ENCODE measurements at regions not wholly inside any gene's neighbourhood (a gene's known extent, or its start where the extent isn't known, plus 50 kb on each side); places are given as distances from the start of the nearest gene placed in this dataset.
A peak's percentile ranks its signal among the peaks of the same experiment; 100 is the strongest.

DNA sequence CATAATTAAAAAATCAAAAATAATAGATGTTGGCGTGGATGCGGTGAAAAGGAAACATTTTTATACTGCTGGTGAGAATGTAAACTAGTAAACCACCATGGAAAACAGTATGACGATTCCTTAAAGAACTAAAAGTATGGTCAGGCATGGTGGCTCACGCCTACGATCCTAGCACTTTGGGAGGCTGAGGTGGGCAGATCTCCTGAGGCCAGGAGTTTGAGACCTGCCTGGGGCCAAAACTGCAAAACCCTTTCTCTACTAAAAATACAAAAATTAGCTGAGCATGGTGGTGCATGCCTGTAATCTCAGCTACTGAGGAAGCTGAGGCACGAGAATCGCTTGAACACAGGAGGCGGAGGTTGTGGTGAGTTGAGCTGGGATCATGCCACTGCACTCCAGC, 195.7 kb upstream of the BMP4 start:
- no peaks in the 10 kb centered on the region for H3K36me3 ChIP-seq (ENCODE audit: control insufficient read depth, insufficient read depth, low read length)
- Mint-ChIP-seq H3K4me1 (ENCODE audit: low read depth, unreplicated experiment) (no peaks in the 10 kb centered on the region), H3K36me3 (ENCODE audit: insufficient read depth, unreplicated experiment) (no peaks in the 10 kb centered on the region), H3K27ac (ENCODE audit: unreplicated experiment) (no peak overlapping the region), H3K9me3 (ENCODE audit: unreplicated experiment) (peaks cover 22% of the 10 kb centered on the region), H3K27me3 (ENCODE audit: insufficient read depth, unreplicated experiment) (no peaks in the 10 kb centered on the region), H3K4me3 (ENCODE audit: unreplicated experiment) (no peak overlapping the region)
- ChIA-PET CTCF (no interaction called here), POLR2A (no interaction called here)
- intact Hi-C loops (cut with micrococcal nuclease; ENCODE audit: unreplicated experiment) = no loop called here
- no peaks in the 10 kb centered on the region for H3K27me3 ChIP-seq (replicated peaks; ENCODE audit: control insufficient read depth, insufficient read depth, low read length)
- TF ChIP-seq CTCF (IDR thresholded peaks at IDR 0.05; ENCODE audit: insufficient read depth in 1 of 2, low read depth in 1 of 2, low read length in 1 of 2, severe bottlenecking in 1 of 2, unreplicated experiment in 1 of 2) = no peak
- H3K4me3 ChIP-seq (ENCODE audit: low read depth, low read length) = no peak overlapping the region
- DNase-seq = no peak
- no TSS peak for BruUV-seq (replicated peaks)
- H3K4me1 ChIP-seq = no peaks in the 10 kb centered on the region; the same call in 1 of the 2 replicates
- H3K9me3 ChIP-seq = peaks cover 8% of the 10 kb centered on the region; the same call in 1 of the 2 replicates

DNA sequence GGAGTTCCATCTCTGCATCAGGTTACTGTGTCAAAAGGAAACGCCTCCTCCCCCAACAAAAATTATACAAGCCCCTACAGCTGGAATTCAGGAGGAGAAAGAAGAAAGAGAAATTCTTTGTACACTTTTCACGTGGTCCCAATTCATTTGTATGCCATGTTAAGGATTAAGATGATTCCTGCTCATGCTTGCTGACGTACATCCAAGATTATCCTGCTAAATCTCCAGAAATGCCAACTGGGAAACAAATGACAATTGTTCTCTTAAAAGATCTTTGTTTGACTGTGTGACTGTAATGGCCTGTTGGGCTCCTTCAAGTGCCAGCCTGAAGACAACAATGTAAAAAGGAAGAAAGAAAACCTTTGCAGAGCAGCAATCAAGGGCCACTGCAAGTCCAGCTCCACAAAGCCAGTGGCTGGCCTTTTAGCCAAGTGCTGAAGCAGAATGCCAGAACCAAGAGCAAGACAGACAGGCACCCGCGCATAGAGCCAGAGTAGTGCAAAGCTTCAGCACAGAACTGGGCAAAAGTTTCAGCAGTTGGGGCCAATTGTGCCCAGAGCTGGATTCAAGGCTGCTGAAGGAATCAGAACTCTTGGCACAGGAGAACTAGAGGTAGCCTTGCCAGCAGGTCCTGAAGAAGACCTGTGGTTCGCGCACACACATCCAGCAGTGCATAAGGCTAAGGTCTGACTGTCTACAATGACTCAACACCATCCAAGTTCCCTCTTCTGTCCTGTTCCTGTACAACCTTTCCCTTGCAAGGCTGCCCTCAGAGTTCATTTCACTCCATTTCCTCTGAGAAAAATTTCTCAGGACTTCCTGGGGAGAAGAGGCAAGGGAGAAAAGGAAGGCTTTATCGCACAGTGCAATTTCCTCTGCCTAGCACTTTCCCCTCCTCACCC, 209.7 kb upstream of the BMP4 start:
- intact Hi-C loops (cut with micrococcal nuclease; ENCODE audit: unreplicated experiment) = no loop called here
- no peak overlapping the region for H3K27ac Mint-ChIP-seq (ENCODE audit: unreplicated experiment)
- no TSS peak for BruUV-seq (replicated peaks)
- TF ChIP-seq CTCF (IDR thresholded peaks at IDR 0.05; ENCODE audit: insufficient read depth in 1 of 2, low read depth in 1 of 2, low read length in 1 of 2, severe bottlenecking in 1 of 2, unreplicated experiment in 1 of 2) = no peak
- POLR2A ChIA-PET = no interaction called here
- no peaks in the 10 kb centered on the region for H3K36me3 Mint-ChIP-seq (ENCODE audit: insufficient read depth, unreplicated experiment)
- no peaks in the 10 kb centered on the region for H3K4me1 Mint-ChIP-seq (ENCODE audit: low read depth, unreplicated experiment)
- no peak overlapping the region for H3K4me3 ChIP-seq (ENCODE audit: low read depth, low read length)
- no peak overlapping the region for H3K4me3 Mint-ChIP-seq (ENCODE audit: unreplicated experiment)
- DNase-seq = no peak
- H3K27me3 Mint-ChIP-seq (ENCODE audit: insufficient read depth, unreplicated experiment) = no peaks in the 10 kb centered on the region
- peaks cover 5% of the 10 kb centered on the region; the same call in 1 of the 2 replicates for H3K4me1 ChIP-seq
- H3K9me3 ChIP-seq = peaks cover 4% of the 10 kb centered on the region
- CTCF ChIA-PET = no interaction called here
- no peaks in the 10 kb centered on the region for H3K27me3 ChIP-seq (replicated peaks; ENCODE audit: control insufficient read depth, insufficient read depth, low read length)
- no peaks in the 10 kb centered on the region for H3K9me3 Mint-ChIP-seq (ENCODE audit: unreplicated experiment)
- H3K36me3 ChIP-seq (ENCODE audit: control insufficient read depth, insufficient read depth, low read length) = no peaks in the 10 kb centered on the region

- no TSS peak for BruUV-seq (replicated peaks)
- no peak for TF ChIP-seq CTCF (IDR thresholded peaks at IDR 0.05; ENCODE audit: insufficient read depth in 1 of 2, low read depth in 1 of 2, low read length in 1 of 2, severe bottlenecking in 1 of 2, unreplicated experiment in 1 of 2)
- intact Hi-C loops (cut with micrococcal nuclease; ENCODE audit: unreplicated experiment) = no loop called here
- no peak overlapping the region for H3K4me3 ChIP-seq (ENCODE audit: low read depth, low read length)
- ChIA-PET POLR2A (no interaction called here), CTCF (no interaction called here)
- no peak overlapping the region for H3K4me3 Mint-ChIP-seq (ENCODE audit: unreplicated experiment)
- peaks cover 5% of the 10 kb centered on the region; the same call in 1 of the 2 replicates for H3K4me1 ChIP-seq
- no peaks in the 10 kb centered on the region for H3K36me3 ChIP-seq (ENCODE audit: control insufficient read depth, insufficient read depth, low read length)
- H3K4me1 Mint-ChIP-seq (ENCODE audit: low read depth, unreplicated experiment) = no peaks in the 10 kb centered on the region
- H3K27ac Mint-ChIP-seq (ENCODE audit: unreplicated experiment) = no peak overlapping the region
- H3K27me3 Mint-ChIP-seq (ENCODE audit: insufficient read depth, unreplicated experiment) = no peaks in the 10 kb centered on the region
- no peaks in the 10 kb centered on the region for H3K9me3 ChIP-seq
- no peaks in the 10 kb centered on the region for H3K9me3 Mint-ChIP-seq (ENCODE audit: unreplicated experiment)
- no peaks in the 10 kb centered on the region for H3K27me3 ChIP-seq (replicated peaks; ENCODE audit: control insufficient read depth, insufficient read depth, low read length)
- no peaks in the 10 kb centered on the region for H3K36me3 Mint-ChIP-seq (ENCODE audit: insufficient read depth, unreplicated experiment)
- DNase-seq = peak in 1 of 2 experiments; percentile 14
Measured at GRCh38 chr14:54168489-54168888, 211.9 kb upstream of the BMP4 start.

Measured in Caco-2 (cell line).